SK-N-SH treated with all-trans-retinoic acid at 6 μM for 48 hours (cell line): ENCODE measurements at regions not wholly inside any gene's neighbourhood (a gene's known extent, or its start where the extent isn't known, plus 50 kb on each side); places are given as distances from the start of the nearest gene placed in this dataset.

Experiments
- ISL1 ChIP-seq: fragments of 250-450 bp; sonication (Bioruptor Pico); IDR thresholded peaks from 2 replicates; pipeline ENCODE4 v2.1.2; 2022; ENCODE audit warnings: mild to moderate bottlenecking, moderate library complexity
- TF ChIP-seq, protein P1 (sequence below): fragments of 250-450 bp; sonication (Bioruptor Pico); IDR thresholded peaks from 2 replicates; pipeline ENCODE4 v1.5.1; 2020; ENCODE audit warnings: low read depth, mild to moderate bottlenecking, moderate library complexity
- TF ChIP-seq, protein P2 (sequence below): fragments of 250-450 bp; sonication (Bioruptor Pico); IDR thresholded peaks from 2 replicates; pipeline ENCODE4 v1.8.0; 2021; ENCODE audit warnings: low read depth, mild to moderate bottlenecking, moderate library complexity, borderline replicate concordance
- TF ChIP-seq, protein P3 (sequence below): fragments of 250-450 bp; sonication (Bioruptor Pico); IDR thresholded peaks from 2 replicates; pipeline ENCODE4 v1.8.0; 2020; ENCODE audit warnings: mild to moderate bottlenecking, moderate library complexity, borderline replicate concordance

DNA sequence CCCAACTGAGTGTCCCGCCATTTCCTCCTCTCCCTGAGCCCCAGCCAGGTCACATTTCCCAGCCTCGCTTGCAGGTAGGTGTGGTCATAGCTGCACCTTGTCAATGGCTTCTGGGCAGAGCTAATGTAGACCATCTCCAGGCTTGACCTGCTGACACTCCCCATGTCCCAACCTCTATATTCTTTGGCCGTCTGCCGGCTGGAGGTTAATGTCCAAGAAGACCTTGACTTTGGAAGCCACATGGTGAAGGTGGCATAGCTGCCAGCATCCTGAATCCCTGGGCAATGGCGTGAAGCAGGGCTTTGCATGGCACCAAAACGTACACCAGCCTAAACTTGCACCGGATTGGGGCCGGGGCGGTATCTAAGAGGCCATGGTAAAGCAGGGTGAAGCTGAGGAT, 88.3 kb downstream of the SPP2 start:
- TF ChIP-seq, protein P1, sequence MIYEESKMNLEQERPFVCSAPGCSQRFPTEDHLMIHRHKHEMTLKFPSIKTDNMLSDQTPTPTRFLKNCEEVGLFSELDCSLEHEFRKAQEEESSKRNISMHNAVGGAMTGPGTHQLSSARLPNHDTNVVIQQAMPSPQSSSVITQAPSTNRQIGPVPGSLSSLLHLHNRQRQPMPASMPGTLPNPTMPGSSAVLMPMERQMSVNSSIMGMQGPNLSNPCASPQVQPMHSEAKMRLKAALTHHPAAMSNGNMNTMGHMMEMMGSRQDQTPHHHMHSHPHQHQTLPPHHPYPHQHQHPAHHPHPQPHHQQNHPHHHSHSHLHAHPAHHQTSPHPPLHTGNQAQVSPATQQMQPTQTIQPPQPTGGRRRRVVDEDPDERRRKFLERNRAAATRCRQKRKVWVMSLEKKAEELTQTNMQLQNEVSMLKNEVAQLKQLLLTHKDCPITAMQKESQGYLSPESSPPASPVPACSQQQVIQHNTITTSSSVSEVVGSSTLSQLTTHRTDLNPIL (CRISPR knock-in tag) = no peak
- no peak for TF ChIP-seq ISL1 (CRISPR knock-in tag)
- TF ChIP-seq, protein P2, sequence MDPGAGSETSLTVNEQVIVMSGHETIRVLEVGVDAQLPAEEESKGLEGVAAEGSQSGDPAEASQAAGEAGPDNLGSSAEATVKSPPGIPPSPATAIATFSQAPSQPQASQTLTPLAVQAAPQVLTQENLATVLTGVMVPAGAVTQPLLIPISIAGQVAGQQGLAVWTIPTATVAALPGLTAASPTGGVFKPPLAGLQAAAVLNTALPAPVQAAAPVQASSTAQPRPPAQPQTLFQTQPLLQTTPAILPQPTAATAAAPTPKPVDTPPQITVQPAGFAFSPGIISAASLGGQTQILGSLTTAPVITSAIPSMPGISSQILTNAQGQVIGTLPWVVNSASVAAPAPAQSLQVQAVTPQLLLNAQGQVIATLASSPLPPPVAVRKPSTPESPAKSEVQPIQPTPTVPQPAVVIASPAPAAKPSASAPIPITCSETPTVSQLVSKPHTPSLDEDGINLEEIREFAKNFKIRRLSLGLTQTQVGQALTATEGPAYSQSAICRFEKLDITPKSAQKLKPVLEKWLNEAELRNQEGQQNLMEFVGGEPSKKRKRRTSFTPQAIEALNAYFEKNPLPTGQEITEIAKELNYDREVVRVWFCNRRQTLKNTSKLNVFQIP (CRISPR knock-in tag) = no peak
- TF ChIP-seq, protein P3, sequence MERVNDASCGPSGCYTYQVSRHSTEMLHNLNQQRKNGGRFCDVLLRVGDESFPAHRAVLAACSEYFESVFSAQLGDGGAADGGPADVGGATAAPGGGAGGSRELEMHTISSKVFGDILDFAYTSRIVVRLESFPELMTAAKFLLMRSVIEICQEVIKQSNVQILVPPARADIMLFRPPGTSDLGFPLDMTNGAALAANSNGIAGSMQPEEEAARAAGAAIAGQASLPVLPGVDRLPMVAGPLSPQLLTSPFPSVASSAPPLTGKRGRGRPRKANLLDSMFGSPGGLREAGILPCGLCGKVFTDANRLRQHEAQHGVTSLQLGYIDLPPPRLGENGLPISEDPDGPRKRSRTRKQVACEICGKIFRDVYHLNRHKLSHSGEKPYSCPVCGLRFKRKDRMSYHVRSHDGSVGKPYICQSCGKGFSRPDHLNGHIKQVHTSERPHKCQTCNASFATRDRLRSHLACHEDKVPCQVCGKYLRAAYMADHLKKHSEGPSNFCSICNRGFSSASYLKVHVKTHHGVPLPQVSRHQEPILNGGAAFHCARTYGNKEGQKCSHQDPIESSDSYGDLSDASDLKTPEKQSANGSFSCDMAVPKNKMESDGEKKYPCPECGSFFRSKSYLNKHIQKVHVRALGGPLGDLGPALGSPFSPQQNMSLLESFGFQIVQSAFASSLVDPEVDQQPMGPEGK (CRISPR knock-in tag) = no peak
